ENCODE measurements at regions not wholly inside any gene's neighbourhood (a gene's known extent, or its start where the extent isn't known, plus 50 kb on each side); places are given as distances from the start of the nearest gene placed in this dataset.

DNA sequence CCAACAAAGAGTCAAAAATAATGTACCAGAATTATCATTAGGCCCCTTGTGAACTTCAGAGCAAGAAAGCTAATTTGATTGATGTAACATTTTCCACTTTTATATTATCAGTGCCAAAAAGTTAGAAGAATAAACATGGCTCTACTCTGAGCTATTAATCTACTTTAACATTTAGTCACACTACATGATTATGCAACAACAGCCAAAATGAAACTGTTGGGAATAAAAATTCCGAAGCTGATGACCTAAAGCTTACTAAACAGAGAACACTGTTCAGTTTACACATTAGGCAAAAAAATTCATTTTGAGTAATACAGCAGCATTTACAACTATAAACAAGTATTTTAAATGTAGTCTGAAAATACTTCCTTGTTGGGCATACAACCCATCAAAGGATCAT, 1134.1 kb downstream of the EPHA3 start:
- peak overlapping the region in 1 of 12 donors; percentile 18 for H3K27ac ChIP-seq
- 44 to 70% (median 59%) methylated on average over 1 of the region's 1 CpG for WGBS, 4 donors
- H3K36me3 ChIP-seq: no peaks in the 10 kb centered on the region
- intact Hi-C loops (cut with DNase I): no loop called here
- ATAC-seq: peak in 3 of 4 donors; percentile 20 to 70 (median 51)
- H3K27me3 ChIP-seq: no peaks in the 10 kb centered on the region
- no peaks in the 10 kb centered on the region for H3K4me1 ChIP-seq
- H3K4me3 ChIP-seq: no peak overlapping the region
- no peak for TF ChIP-seq POLR2A (IDR thresholded peaks at IDR 0.05)
- TF ChIP-seq, protein P1, sequence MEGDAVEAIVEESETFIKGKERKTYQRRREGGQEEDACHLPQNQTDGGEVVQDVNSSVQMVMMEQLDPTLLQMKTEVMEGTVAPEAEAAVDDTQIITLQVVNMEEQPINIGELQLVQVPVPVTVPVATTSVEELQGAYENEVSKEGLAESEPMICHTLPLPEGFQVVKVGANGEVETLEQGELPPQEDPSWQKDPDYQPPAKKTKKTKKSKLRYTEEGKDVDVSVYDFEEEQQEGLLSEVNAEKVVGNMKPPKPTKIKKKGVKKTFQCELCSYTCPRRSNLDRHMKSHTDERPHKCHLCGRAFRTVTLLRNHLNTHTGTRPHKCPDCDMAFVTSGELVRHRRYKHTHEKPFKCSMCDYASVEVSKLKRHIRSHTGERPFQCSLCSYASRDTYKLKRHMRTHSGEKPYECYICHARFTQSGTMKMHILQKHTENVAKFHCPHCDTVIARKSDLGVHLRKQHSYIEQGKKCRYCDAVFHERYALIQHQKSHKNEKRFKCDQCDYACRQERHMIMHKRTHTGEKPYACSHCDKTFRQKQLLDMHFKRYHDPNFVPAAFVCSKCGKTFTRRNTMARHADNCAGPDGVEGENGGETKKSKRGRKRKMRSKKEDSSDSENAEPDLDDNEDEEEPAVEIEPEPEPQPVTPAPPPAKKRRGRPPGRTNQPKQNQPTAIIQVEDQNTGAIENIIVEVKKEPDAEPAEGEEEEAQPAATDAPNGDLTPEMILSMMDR (IDR thresholded peaks at IDR 0.05): no peak
- H3K9me3 ChIP-seq: peaks cover 0 to 32% (median 0%) of the 10 kb centered on the region in 12 donors
- no peak for DNase-seq

DNA sequence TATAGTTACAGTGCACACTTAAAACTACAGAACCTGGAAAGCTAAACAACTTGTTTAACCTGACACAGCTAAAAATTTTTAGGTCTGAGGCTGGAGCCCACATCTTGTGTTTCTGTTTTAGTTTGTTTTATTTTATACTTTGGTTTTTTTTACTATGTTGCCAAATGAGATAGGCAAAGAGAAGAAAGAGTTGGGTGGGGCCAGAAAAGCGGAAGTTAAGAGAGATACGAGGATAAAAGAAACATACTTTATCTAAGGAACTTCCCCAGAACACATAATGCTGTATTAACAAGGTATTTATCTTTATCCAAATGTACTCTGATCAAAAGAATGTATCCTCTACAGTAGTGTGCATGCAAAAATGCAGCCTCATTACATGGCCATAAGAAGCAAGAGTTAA, 1145.7 kb downstream of the EPHA3 start:
- no peaks in the 10 kb centered on the region for H3K27me3 ChIP-seq
- H3K27ac ChIP-seq: no peak overlapping the region
- no peaks in the 10 kb centered on the region for H3K4me1 ChIP-seq
- no peaks in the 10 kb centered on the region for H3K36me3 ChIP-seq
- 33 to 51% (median 45%) methylated on average over 2 of the region's 2 CpGs for WGBS, 4 donors
- DNase-seq (no peak), ATAC-seq (no peak)
- TF ChIP-seq POLR2A (IDR thresholded peaks at IDR 0.05): no peak
- TF ChIP-seq, protein P1 (IDR thresholded peaks at IDR 0.05): no peak
- intact Hi-C loops (cut with DNase I): no loop called here
- H3K4me3 ChIP-seq: no peak overlapping the region
- H3K9me3 ChIP-seq: no peaks in the 10 kb centered on the region

DNA sequence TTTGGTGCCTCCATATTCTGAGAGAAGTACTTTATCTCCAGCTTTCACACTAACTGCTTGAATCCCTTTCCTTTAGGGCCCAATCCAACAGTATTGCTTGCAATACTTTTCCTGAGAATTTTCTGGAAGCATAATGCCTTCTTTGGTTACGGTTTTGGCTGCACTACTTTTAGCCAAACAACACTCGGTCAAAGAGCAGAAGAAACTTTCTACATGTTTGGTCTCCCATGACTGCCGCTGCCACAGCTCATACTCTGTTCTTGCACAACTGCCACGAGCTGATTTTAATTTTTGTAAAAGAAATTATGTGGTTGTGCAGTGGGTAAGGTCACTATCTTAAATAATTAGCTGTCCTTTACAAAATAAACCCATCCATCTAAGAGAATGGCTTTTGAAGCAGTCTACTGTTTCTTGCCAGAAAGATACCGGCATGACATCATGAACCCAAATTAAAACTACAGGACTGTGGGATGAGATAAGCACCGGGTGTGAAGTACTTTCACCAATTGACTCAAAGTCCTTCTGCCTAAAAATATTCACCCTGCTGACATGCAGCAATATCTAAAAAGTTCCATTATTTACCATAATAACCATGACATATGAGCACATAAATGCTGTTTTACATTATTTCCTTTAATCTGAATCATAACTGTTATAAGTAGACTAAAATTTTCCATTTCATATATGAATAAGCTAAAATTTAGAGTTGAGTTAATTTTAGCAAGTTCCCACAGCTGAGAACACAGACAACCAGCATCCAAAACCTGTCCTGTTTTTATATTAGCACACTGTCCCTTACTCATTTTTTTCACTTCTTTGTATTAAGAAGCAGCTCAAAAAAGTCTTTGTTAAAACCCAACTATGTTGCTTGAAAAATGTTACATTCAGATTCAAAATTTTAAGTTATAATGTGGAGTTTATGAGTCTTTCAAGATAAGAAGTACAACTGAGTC, 1154.3 kb downstream of the EPHA3 start:
- no peak for TF ChIP-seq POLR2A (IDR thresholded peaks at IDR 0.05)
- TF ChIP-seq, protein P1 (IDR thresholded peaks at IDR 0.05): no peak
- no peaks in the 10 kb centered on the region for H3K4me1 ChIP-seq
- peak overlapping the region in 10 of 12 donors; percentile 2 to 82 (median 38) for H3K27ac ChIP-seq
- peak in 1 of 5 donors; percentile 22 for DNase-seq
- 33 to 58% (median 45%) methylated on average over 6 of the region's 6 CpGs for WGBS, 4 donors
- peak; percentile 86 to 95 (median 90) for ATAC-seq
- H3K9me3 ChIP-seq: peaks cover 0 to 44% (median 22%) of the 10 kb centered on the region in 12 donors
- H3K36me3 ChIP-seq: no peaks in the 10 kb centered on the region
- H3K4me3 ChIP-seq: no peak overlapping the region
- no peaks in the 10 kb centered on the region for H3K27me3 ChIP-seq
- intact Hi-C loops (cut with DNase I): no loop called here
